ENCODE measurements at regions not wholly inside any gene's neighbourhood (a gene's known extent, or its start where the extent isn't known, plus 50 kb on each side); places are given as distances from the start of the nearest gene placed in this dataset.

- Histone ChIP-seq H3K9me3 (ENCODE audit: control insufficient read depth, insufficient read depth, low read depth, low read length) (no peaks in the 10 kb centered on the region), H3K27ac (ENCODE audit: extremely low read depth, low read depth, low read length) (no peak overlapping the region), H3K4me1 (ENCODE audit: control insufficient read depth, insufficient read depth, low read length) (no peaks in the 10 kb centered on the region), H3K4me3 (ENCODE audit: low read depth, low read length) (no peak overlapping the region), H3K36me3 (ENCODE audit: control insufficient read depth in 2 of 2, insufficient read depth in 1 of 2, low read length in 2 of 2) (no peaks in the 10 kb centered on the region)
- ChIA-PET POLR2A (no interaction called here), CTCF (interaction anchor here (0.5 kb wide), 1 partner anchor 43 kb away, joined by 4 read pairs; no protein-coding TSS in a partner anchor)
- TF ChIP-seq ZNF341 (tag by site-specific recombination; IDR thresholded peaks at IDR 0.05; ENCODE audit: low read depth): no peak
- no peak for TF ChIP-seq ZNF660 (tag by site-specific recombination; IDR thresholded peaks at IDR 0.05)
- no peak for TF ChIP-seq ZBTB1 (tag by site-specific recombination; IDR thresholded peaks at IDR 0.05)
- no peak for TF ChIP-seq PRDM1 (tag by site-specific recombination; IDR thresholded peaks at IDR 0.05)
- TF ChIP-seq ZNF549 (tag by site-specific recombination; IDR thresholded peaks at IDR 0.05): no peak
- no peak for TF ChIP-seq BCL11A (tag by site-specific recombination; IDR thresholded peaks at IDR 0.05; ENCODE audit: low read depth)
- no peak for TF ChIP-seq HOXA7 (CRISPR knock-in tag; IDR thresholded peaks at IDR 0.05; ENCODE audit: borderline replicate concordance)
- no peak for TF ChIP-seq ZNF174 (tag by site-specific recombination; IDR thresholded peaks at IDR 0.05)
These were observed 96.4 kb upstream of the IGSF10 start for GRCh38 chr3:151557068-151557840.

- no peaks in the 10 kb centered on the region for H3K9me3 ChIP-seq (ENCODE audit: control insufficient read depth, insufficient read depth, low read depth, low read length)
- TF ChIP-seq ZSCAN23 (tag by site-specific recombination; IDR thresholded peaks at IDR 0.05) (no peak), ZNF239 (tag by site-specific recombination; IDR thresholded peaks at IDR 0.05) (no peak), ZNF624 (tag by site-specific recombination; IDR thresholded peaks at IDR 0.05) (no peak), ZSCAN16 (tag by site-specific recombination; IDR thresholded peaks at IDR 0.05) (no peak), ZNF138 (tag by site-specific recombination; IDR thresholded peaks at IDR 0.05; ENCODE audit: borderline replicate concordance) (no peak), ZBTB49 (tag by site-specific recombination; IDR thresholded peaks at IDR 0.05; ENCODE audit: low read depth) (no peak), ZNF670 (tag by site-specific recombination; IDR thresholded peaks at IDR 0.05; ENCODE audit: low read depth) (no peak), ZFP3 (tag by site-specific recombination; IDR thresholded peaks at IDR 0.05; ENCODE audit: low read depth) (no peak), GLI2 (tag by site-specific recombination; IDR thresholded peaks at IDR 0.05; ENCODE audit: borderline replicate concordance, low read depth) (no peak), MZF1 (tag by site-specific recombination; IDR thresholded peaks at IDR 0.05; ENCODE audit: borderline replicate concordance) (no peak), ZNF133 (tag by site-specific recombination; IDR thresholded peaks at IDR 0.05) (no peak), ZNF391 (tag by site-specific recombination; IDR thresholded peaks at IDR 0.05; ENCODE audit: borderline replicate concordance, low read depth) (no peak)
- H3K27ac ChIP-seq (ENCODE audit: extremely low read depth, low read depth, low read length): no peak overlapping the region
- no peaks in the 10 kb centered on the region for H3K36me3 ChIP-seq (ENCODE audit: control insufficient read depth in 2 of 2, insufficient read depth in 1 of 2, low read length in 2 of 2)
- H3K4me1 ChIP-seq (ENCODE audit: control insufficient read depth, insufficient read depth, low read length): no peaks in the 10 kb centered on the region
- no peak overlapping the region for H3K4me3 ChIP-seq (ENCODE audit: low read depth, low read length)
- POLR2A ChIA-PET: no interaction called here
- CTCF ChIA-PET: no interaction called here
These were observed 95.7 kb upstream of the IGSF10 start for GRCh38 chr3:151556596-151556995.

GRCh38 chr3:151555523-151555922, 94.7 kb upstream of the IGSF10 start:
- Histone ChIP-seq H3K27ac (ENCODE audit: extremely low read depth, low read depth, low read length) (no peak overlapping the region), H3K4me1 (ENCODE audit: control insufficient read depth, insufficient read depth, low read length) (no peaks in the 10 kb centered on the region), H3K9me3 (ENCODE audit: control insufficient read depth, insufficient read depth, low read depth, low read length) (no peaks in the 10 kb centered on the region), H3K4me3 (ENCODE audit: low read depth, low read length) (no peak overlapping the region), H3K36me3 (ENCODE audit: control insufficient read depth in 2 of 2, insufficient read depth in 1 of 2, low read length in 2 of 2) (no peaks in the 10 kb centered on the region)
- ChIA-PET CTCF (no interaction called here), POLR2A (no interaction called here)
- no peak for TF ChIP-seq ZNF621 (tag by site-specific recombination; IDR thresholded peaks at IDR 0.05)
